CD4-positive, alpha-beta T cell treated with Interleukin-4 for 4 hours (primary cell): ENCODE measurements at regions not wholly inside any gene's neighbourhood (a gene's known extent, or its start where the extent isn't known, plus 50 kb on each side); places are given as distances from the start of the nearest gene placed in this dataset.

Experiments
- DNase-seq: peaks from one replicate; pipeline ENCODE4 v3.0.0-alpha.2; 2020

DNA sequence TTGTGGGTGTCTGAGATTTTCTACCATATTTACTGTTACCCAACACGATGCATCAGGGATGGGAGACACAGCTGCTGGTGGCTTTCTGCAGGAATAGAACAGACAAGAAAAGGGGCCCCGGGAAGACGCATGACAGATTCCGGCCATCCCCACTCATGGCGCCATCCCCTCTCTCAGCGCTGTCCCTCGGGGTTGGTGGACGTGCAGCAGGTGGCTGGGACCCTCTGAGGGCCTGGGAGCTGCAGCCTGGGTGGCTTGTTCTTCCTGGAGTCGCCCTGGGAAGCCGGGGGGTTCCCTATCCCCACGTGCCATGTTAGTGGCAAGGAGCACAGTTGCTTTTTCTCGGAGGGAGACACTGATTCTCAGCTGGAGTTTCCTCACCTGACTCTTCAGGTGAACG lies 1123.3 kb downstream of the BRD1 start:
- DNase-seq = no peak

DNA sequence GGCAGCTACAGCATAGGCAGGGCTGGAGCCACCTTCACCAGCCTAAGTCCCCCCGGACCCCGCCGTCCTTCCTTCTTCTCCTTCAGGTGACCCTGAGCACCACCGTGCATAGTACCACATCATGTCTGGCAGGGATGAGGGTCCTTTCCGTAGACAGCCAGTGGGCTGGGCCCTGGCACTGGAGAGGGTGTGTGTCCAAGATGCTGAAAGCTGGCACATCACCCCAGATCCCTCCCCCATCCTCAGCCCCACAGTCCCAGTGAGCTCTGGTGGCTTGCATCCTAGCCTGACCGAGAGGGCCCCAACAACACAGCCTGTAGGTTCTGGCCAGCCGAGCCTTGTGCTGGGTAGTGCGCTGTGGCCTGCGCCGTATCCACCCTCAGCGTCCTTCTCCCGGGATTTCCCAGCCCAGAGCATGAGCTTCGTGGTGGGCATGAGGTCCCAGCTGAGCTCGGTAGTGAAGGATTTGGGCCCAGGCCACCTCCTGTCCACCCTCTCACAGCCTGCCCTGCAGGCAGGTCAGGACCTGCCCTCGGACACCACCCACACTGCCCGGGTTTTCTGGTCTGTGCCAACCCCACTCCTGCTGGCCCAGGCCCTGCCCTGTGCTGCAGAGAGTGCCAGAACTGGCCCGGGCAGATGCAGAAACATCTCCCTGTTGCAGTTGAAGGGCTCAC lies 1124.3 kb downstream of the BRD1 start:
- no peak for DNase-seq

DNA sequence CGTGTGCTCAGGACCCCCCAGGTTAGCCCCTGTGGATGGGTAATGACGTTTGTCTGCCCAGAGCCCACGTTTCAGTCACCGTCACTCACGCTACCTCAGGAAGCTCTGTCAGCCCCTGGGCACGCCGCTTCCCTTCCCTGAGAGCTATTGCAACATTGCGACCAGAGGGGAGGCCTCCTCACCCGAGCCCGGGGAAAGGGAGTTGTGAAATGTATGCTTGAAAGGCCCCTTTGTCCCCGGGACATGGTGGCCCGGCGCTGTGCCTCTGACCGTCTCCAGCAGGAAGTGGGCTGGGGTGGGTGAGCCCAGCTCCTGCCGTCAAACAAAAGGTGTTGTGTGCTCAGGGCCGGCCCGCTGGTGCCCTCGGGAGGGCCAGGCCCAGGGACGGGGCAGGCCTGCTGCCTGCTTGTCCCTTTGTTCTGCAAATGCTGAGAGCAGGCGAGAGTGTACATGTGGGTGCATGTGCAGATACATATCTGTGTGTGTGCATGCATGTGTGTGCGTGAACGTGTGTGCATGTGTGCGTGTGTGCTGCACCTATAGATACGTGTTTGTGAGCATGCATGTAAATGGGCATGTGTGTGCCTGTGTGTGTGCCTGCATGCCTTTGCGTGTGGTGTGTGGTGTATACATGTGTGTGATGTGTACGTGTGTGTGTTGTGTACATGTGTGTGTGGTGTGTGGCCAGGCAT lies 1125.0 kb downstream of the BRD1 start:
- DNase-seq = no peak

DNA sequence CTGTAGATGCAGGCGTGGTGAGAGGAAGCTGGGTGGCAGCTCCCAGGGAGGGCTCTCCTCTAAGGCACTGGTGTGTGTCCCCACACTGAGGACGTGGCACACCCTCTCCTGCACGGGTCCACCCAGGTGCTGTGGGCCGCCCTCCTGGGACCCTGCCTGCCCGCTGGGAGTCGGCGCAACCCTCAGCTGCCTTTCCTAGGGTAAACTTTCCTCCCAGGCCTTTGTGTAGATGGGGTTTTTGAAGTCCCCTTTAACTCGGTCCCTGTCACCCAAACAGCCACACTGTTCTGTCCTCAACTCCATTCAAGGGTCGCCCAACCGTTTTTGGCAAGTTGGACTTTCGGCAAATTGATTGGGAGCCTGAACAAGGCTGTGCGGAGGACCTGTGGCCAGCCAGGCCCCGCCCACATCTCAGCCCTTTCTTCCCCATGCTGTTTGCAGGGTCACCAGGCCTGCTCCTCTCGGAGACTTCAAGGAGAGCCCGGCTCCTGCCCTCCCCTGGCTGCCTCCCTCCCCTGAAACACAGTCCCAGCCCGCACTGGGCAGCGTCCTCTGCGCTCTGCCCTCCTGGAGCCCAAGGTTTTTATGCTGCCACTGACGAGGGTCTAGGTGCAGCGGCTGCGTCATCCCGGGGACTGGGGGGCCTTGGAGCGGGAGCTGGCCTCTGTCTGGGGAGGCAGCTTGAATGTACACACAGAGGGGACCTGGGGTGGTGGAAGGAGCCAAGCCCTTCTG lies 1126.2 kb downstream of the BRD1 start:
- DNase-seq = no peak

DNA sequence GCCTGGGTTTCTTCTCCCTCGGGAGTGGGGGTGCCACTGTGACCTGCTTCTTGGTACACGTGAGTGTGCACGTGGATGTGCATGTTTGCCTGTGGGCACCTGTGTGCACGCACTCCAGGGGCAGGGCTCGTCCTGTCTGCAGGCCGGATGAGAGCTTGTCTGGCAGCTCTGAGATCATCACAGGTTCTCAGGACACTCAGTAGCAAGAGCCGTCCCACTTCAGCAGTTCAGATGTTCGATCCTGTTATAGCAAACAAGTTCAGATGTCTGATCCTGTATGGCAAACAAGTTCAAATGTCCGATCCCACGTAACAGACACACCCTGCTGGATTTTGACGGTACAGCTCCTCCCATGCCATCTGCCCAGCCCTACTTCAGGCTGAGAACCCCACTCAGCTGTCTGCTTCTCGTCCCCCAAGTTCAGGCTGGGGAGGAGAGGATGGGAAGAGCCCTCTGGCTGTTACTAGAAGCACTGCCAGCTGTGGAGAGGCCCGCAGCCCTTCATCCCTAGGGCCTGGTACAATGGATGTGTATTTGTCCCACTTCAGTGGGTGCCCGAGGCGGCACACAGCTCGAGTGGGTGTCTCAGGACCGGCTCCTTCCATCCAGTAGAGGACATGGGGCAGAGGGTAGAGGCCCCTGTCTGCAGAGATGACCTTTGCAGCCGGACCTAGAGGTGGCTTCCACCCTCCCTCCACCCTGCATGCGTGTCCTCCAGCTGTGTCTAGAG lies 1126.9 kb downstream of the BRD1 start:
- DNase-seq = no peak

DNA sequence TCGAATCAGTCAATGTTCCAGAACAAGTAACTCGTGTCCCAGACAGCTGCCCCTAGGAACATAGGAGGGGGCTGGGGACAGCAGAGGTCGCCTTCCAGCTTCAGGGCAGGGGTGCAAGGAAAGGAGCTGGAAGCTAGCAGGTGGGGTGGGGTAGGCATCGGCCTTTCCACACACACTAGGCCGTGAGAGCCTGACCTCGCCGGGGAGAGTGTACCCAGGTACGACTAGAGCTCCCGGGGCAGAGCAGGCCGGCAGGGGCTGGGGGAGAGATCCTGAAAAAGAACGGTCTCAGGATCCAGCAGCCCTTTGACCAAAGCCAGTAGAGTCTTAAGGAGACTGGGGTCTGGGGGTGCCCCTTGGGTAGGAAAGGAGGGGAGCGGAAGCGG lies 1127.5 kb downstream of the BRD1 start:
- no peak for DNase-seq

DNA sequence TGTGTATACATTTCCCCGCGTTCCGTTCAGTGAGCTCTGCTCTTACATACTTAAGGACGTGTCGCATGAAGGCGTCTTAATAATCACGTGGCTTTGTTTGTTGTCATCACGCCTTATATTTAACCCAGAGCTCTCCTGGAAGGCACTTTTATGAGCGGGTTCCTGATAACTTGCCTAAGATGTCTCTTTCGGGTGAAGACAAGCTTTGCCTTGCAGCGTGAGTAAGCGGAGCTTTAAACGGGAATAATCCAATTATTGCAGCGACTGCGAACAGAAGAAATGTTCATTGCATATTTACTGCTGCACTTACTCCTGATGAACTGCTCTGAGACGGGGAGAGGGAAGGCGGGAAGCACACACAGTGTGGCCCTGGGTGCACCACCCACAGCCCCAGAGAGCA lies 1128.2 kb downstream of the BRD1 start:
- no peak for DNase-seq

DNA sequence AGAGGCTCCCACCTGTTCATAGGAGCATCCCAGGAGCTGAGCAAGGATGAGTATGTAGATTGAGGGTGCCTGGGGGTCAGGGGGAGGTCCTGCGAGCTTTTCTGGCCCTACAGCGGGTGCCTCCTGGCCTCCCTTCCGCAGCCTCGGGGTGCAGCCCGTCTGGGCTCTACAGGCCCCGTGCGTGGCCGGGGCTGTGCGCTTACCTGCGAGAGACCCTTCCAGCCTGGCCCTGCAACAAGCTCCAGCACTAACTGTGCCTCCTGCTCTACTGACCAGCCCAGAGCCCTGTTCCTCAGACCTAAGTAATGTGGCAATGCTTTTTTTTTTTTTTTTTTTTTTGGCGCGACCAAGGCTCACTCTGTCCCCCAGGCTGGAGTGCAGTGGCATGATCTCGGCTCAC lies 1129.1 kb downstream of the BRD1 start:
- no peak for DNase-seq

DNA sequence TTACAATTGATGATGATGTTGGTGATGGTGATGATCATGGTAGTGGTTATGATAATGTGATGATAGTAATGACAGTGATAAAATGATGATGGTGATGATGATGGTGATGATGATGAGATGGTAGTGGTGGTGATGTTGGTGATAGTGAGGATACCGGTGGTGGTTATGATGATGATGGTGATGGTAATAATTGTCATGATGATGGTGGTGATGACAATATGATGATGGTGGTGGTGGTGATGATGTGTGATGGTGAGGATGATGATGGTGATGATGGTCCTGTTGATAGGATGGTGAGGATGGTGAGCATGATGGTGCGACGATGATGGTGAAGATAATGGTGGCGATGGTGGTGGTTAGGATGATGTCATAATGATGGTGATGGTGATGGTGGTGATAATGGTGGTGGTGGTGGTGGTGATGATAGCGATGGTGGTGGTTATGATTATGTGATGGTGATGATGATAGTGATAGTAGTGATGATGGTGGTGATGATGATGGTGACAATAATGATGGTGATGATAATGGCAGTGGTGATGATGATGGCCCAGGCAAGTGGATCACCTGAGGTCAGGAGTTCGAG lies 1129.9 kb downstream of the BRD1 start:
- no peak for DNase-seq

DNA sequence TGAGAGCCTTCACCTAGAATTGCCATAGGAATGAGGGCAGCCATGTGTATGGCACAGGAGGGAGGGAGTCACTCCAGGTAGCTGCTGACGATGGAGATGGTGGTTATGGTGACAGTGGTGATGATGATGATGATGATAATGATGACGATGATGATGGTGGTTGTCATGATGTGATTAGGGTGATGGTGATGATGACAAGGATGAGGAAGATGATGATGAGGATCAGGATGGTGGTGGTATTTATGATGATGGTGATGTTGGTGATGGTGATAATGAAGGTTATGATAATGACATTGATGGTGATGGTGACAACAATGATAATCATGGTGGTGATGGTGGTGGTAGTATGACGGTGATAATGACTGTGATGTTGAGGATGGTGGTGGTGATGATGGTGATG lies 1130.5 kb downstream of the BRD1 start:
- no peak for DNase-seq

DNA sequence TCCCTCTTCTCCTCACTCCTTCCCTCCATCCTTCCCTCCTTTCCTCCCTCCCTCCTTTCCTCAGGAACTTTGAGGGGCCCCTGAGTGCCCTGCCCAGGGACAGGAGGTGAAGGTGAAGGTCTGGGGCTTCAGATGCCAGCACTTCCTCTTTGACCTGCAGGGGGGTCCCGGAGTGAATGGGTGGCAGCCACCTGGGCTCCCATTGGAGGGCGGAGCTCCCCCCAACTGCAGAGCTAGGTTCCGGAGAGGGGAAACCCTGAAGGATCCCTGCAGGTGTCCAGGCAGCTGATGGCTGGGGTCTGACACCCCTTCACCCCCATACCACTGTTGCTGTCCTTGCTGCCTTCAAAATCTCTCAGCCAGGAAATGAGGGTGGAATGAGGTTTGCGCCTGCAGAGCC lies 1131.3 kb downstream of the BRD1 start:
- DNase-seq = no peak

DNA sequence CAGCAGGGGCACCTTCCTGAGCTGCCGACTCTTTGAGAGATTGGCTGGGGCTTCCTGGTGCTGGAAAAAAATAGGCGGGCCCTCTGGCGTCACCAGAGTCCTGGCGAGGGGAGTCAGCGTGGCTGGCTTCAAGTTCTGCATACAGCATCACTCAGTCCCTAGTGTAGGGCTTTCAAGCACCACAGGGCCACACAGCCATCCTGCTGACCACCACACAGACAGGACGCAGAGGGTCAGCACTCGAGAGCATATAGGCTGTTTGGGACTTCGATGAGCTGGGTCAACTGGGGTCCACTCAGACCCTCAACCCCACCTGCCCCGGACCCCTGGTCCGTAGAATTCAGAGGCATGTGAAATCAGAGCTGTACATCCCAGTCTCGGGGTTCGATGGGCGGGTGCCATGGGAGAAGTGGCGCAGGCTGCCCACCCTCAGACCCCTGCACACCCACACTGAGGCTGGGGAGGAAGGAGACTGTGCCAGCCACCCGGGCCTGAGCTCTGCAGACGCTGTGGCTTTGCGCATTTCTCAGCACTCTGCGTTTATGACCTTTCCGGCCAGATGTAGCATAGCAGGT lies 1131.9 kb downstream of the BRD1 start:
- DNase-seq = no peak

DNA sequence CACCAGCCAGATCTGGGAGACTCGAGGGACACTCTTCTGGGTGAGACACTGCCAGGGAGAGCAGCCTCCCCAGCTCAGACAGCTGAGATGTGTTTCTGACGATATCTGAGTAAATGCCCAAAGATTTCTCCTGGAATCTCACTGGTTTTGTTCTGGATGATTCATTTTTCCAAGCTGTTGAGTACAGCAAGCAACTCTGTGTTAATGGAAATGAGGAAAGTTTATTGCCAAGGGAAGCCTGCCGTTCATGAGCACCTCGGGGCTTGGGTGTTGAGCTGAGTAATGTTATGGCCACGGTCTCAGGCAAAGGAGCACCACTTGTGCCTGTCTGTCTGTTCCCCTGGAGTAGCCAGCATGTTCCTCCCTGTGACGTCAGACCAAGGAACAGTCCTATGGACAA lies 1132.4 kb downstream of the BRD1 start:
- no peak for DNase-seq

DNA sequence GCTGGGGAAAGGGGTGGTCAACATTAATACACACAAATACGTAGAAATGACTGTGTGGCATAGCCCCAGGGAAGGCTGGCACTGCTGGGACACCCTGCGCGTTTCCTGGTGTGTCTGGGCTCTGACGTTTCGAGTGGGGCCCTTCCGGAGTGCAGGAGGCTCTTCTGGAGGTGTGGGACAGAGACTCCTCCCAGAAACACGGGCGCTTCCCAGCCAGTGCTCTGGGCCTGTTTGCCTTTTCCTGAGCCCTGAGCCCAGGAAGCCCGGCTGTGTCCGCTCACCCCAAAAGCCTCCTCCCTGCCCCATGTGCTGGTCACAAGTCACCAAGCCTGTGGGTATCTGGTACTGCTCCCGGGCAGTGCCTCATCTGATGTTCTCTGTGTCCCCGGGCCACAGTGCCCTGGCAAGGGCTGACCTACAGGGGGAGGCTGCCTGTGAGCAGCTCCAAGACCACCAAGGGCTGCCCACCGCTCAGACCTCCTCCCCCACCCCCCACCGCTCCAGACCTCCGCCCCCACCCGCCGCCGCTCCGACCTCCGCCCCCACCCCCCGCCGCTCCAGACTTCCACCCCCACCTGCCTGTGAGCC lies 1133.3 kb downstream of the BRD1 start:
- no peak for DNase-seq

DNA sequence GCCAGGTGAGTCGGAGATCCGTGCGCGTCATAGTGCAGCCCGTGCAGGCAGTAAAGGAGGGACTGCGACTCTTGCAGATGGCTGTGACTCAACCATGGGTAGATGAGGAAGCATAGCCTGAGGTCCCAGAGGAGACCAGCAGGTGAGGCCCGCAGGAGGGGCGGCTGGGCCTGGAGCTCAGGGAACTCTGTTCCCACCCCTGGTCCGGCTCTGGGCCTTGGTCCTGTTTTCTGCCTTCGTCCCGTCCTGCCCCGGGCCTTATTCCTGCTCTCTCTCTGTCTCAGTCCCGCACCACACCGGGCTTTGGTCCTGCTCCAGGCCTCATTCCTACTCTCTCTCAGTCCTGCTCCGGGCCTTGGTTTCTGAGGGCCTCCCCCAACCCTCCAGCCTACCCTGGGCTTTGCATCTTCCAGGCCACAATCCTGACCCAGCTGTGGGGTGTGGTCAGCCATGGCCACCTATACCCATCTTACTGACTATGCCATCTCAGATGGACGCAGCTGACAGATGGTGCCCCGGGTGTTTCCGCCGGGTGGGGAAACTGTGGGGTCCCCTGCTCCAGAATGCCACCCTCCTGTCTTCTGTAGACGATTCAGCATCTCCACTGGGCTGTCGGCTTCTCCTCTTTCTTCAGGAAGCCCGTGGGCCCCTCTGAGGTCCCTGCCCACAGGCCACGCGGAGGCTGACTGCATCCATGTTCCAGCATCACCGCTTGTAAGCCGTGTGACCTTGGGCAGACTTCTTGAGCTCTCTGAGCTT lies 1134.1 kb downstream of the BRD1 start:
- no peak for DNase-seq

DNA sequence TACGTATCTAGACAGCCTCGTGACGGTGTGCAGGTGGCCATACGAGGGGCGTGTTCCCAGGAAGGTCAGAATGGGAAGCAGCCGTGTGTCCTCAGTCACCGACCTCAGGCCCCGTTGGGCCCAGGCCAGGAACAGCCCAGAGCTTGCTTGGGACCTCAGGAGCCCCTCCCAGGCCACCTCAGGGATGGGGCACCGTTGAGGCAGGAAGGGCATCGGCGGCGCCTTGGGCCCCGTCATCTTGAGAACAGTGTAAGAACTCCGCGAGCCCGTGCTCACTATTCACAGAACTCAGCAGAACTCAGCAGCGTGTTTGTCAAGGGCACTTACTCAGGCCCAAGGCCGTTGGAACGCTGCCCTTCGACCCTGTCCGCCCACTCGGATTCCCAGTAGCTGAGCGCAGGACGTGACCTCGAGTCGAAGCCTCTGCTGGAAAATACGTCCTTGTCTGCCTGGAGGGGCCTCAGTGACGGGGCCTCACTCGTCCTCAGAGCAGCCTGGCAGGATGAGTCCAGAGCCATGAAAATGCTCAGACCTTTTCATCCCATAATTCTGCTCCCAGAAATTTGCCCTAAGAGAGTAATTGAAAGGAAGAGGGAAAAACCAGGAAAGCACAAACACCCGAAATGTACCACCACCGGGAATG lies 1134.8 kb downstream of the BRD1 start:
- DNase-seq = no peak

DNA sequence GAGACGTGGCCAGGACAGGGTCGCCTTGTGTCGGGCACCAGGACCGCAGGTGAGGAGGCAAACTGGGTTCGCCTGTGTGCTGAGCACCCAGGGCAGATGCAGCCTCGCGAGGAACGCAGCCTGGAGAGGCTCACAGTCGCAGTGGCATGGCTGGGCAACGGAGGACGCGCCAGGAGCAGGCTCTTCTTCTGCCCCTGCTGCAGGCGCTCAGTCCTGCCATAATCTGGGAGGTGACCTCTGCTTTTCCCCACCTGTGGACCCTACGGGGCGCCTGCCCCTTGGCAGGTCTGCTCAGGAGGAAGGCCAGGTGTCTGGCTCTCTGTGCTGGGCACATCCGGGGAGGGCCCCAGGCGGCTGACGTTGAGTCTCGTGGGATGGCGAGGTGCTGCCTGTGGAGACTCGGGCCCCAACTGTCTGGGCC lies 1136.2 kb downstream of the BRD1 start:
- no peak for DNase-seq

DNA sequence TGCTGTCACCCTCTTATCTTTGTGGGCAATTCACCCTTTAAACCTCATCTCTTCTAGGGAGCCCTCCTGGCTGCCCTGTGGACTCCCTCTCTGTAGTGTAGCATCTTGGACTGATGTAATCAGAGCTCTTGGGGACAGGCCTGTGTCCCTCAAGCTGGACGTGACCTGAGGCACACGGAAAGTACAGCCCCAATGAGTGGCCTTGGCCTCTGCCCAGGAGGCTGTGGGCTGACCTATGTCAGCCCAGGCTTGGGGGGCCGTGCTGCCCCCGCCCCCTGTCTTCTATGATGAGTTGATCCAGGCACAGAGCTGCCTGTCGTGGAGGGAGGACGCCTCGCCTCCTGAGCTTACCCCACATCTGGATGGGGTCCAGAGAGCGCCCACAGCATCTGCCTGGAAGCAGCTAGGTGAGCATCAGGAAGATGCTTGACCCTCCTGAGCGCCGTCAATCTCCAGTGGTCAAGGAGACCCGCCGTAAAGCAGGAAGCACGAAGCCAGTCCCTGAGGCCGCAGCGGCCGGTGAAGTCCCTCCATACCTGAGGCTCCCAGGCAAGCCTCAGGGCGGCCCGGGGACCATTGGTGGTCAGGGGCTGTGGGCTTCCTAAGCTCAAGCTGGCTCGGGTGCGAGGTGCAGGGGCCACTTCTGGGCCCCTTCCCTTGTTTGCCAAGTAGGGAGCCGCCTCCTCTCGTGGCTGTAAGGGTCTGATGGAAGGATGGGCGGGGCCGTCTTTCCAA lies 1136.9 kb downstream of the BRD1 start:
- no peak for DNase-seq

DNA sequence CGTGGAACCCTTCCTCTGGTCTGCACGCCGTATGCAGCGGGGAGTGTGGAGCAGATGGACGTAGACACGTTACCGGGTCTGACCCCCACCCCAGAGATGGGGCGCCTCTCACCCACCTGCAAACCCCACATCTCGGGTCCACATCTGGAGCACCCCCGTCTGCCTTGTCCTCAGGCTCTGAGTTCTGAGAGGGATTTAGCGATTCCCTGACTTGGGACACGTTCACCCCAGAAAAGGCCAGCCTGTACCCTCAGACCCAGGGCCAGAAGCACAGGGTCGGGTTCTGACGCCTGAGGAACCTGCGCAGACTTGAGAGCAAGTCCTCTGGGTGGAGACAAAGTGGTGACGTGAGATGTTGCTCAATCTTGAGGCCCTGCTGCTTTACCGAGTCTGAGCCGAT lies 1138.5 kb downstream of the BRD1 start:
- no peak for DNase-seq

DNA sequence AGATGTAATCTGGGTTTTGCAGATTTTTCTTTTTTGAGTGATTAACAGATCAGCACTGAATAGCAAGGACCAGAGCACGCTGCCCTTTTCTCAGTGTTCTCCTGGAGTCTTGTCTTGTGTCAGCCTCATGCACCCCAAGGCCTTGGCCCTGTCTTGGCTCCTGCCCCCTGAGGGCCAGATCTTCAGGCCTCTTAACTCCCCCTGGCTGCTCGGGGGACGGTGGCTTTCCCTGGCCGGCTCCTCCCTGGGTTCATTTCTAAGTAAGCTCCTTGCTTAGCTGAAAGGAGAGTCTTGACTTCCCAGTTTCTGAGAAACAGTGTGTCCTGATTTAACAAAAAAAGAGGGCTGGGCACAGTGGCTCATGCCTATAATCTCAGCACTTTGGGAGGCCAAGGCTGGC lies 1139.3 kb downstream of the BRD1 start:
- DNase-seq = no peak
